A673 (cell line): ENCODE measurements at regions not wholly inside any gene's neighbourhood (a gene's known extent, or its start where the extent isn't known, plus 50 kb on each side); places are given as distances from the start of the nearest gene placed in this dataset.

Experiments
- EZH2 ChIP-seq: fragments of 200-600 bp; sonication (generic); IDR thresholded peaks from 2 replicates; pipeline ENCODE4 v1.6.1; 2017; ENCODE audit warnings: borderline replicate concordance, low read depth, mild to moderate bottlenecking, mixed read lengths, antibody characterized with exemption, low read length; ENCODE audit not compliant: poor library complexity, severe bottlenecking
- TF ChIP-seq, protein P1 (sequence below): fragments of 300-800, 200-600 bp; sonication (generic); conservative IDR thresholded peaks from 2 replicates; pipeline ENCODE4 v1.5.1; 2017; ENCODE audit warnings: low read depth, mild to moderate bottlenecking, antibody characterized with exemption, low read length, moderate library complexity, mixed read lengths

DNA sequence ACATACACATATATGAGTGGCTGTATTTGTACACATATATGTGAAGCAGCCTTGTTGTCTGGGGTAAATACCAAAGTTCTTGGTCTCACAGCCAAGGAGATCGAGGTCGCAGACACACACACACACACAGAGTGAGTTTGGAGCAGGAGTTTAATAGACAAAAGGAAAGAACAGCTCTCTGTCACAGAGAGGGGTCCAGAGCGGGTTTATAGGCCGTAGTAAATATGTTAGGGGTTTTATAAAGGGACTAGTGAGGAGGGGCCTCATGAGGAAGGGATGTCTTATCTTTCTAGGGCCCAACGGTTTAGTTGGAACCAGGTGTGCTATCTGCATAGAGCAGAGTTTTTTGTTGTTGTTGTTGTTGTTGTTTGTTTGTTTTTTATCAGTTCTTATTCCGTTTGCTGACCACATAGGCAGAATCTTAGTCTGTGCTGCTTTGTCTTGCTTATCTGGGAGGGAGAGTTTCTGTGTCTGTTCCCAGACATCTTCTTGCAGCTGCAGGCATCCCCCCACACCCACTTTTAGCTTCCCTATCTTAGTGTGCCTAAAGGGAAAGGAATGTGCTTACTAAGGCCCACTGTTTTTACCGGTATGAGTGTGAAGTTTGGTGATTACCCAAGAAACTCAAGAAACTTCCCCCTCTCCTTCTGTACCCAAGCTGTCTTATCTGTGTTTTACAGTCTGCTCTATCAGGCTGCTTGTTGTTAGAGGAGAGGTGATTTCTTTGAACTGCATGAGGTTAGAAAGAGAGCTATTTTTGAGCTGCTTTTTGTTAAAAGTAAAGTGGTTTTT, 91.9 kb downstream of the TENT5D start:
- TF ChIP-seq EZH2: no peak
- TF ChIP-seq, protein P1, sequence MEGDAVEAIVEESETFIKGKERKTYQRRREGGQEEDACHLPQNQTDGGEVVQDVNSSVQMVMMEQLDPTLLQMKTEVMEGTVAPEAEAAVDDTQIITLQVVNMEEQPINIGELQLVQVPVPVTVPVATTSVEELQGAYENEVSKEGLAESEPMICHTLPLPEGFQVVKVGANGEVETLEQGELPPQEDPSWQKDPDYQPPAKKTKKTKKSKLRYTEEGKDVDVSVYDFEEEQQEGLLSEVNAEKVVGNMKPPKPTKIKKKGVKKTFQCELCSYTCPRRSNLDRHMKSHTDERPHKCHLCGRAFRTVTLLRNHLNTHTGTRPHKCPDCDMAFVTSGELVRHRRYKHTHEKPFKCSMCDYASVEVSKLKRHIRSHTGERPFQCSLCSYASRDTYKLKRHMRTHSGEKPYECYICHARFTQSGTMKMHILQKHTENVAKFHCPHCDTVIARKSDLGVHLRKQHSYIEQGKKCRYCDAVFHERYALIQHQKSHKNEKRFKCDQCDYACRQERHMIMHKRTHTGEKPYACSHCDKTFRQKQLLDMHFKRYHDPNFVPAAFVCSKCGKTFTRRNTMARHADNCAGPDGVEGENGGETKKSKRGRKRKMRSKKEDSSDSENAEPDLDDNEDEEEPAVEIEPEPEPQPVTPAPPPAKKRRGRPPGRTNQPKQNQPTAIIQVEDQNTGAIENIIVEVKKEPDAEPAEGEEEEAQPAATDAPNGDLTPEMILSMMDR: no peak
